RPMI8226 (cell line): ENCODE measurements at regions not wholly inside any gene's neighbourhood (a gene's known extent, or its start where the extent isn't known, plus 50 kb on each side); places are given as distances from the start of the nearest gene placed in this dataset.
"Not testable (repeated sequence)": the region's sequence is repeated elsewhere in the genome, so short reads cannot be mapped to it uniquely, and the experiment has no call there.

Experiments used
- DNase-seq: peaks from one replicate; pipeline ENCODE4 v3.0.0-alpha.2; 2015

- DNase-seq = no peak
Measured at GRCh38 chr2:225781145-225781544, 381.6 kb downstream of the NYAP2 start.

- no peak for DNase-seq
Measured at GRCh38 chr2:225779829-225780228, 380.3 kb downstream of the NYAP2 start.

DNA sequence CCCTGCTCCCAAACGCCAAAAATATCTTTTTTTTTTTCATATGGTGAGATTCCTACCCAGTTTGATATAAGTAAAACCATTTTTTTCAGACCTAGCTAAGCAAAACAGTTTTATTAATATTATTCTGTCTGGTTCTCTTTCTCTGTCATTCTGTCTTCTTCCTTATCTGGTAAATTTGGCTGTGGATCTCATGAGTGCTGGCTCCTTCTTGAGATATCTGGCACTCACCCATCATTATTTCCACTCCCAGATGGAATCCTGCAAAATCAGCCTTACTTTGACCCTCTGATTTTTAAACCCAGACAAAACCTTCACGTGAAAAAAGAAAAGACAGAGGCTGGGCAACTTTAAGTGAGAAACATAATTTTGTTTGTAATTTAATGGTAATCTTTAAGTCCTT is 373.6 kb downstream of the NYAP2 start:
- DNase-seq = no peak

- no peak for DNase-seq
Measured at GRCh38 chr2:225771701-225772100, 372.2 kb downstream of the NYAP2 start.

- DNase-seq = no peak
Measured at GRCh38 chr2:225768741-225769140, 369.2 kb downstream of the NYAP2 start.

- no peak for DNase-seq
Measured at GRCh38 chr2:225766431-225766830, 366.9 kb downstream of the NYAP2 start.

- no peak for DNase-seq
Measured at GRCh38 chr2:225765820-225766219, 366.3 kb downstream of the NYAP2 start.

- no peak for DNase-seq
Measured at GRCh38 chr2:225764346-225764745, 364.8 kb downstream of the NYAP2 start.

- DNase-seq = no peak
Measured at GRCh38 chr2:225763711-225764110, 364.2 kb downstream of the NYAP2 start.

GRCh38 chr2:225761396-225761795 is 361.9 kb downstream of the NYAP2 start:
- DNase-seq = no peak

- no peak for DNase-seq
Measured at GRCh38 chr2:225757248-225757647, 357.7 kb downstream of the NYAP2 start.

- no peak for DNase-seq
Measured at GRCh38 chr2:225756198-225756597, 356.7 kb downstream of the NYAP2 start.

GRCh38 chr2:225748609-225749008 is 349.1 kb downstream of the NYAP2 start:
- DNase-seq = no peak

DNA sequence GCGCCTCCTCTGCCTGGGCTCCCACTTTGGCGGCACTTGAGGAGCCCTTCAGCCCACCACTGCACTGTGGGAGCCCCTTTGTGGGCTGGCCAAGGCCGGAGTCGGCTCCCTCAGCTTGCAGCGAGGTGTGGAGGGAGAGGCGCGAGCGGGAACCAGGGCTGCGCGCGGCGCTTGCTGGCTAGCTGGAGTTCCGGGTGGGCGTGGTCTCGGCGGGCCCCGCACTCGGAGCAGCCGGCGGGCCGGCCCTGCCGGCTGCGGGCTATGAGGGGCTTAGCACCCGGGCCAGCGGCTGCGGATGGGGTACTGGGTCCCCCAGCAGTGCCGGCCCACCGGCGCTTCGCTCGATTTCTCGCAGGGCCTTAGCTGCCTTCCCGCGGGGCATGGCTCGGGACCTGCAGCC is 344.5 kb downstream of the NYAP2 start:
- not testable (repeated sequence) for DNase-seq

DNA sequence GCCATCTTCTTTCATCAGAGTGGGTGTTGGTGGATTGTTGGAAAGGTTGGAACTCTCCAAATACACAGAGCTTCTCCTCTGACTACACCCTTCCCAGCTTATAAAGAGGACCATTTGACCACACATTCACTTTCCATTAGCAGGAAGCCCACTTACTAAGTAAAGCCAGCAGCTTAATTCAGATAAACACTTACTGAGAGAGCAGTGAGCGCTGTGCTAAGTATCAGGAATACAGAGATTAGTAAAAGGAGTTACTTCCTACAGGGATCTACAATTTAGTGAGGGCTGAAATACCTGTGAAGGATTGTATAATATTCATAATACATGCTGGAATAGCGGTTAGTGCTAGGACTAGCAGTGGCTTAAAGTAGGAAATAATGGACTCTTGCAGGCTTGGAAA is 343.0 kb downstream of the NYAP2 start:
- DNase-seq = no peak

GRCh38 chr2:225740086-225740485 is 340.6 kb downstream of the NYAP2 start:
- DNase-seq = no peak

DNA sequence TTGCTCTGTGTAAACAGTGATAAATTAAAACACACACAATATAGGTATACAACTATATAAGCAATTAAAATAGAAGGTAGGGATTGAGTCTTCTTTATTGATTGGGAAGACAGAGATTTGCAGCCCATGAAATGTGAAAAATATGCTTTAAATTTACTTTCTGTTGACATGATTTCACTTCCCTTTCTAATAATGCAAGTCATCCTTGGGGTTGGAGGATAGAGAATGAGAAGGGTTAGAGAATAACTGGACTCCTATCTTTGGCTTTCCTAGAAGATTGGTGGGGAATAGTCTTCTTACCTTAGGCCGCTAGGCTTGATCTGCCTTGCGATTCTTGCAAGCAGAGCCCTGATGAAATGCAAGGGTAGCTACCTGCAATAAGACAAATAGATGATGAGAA is 339.8 kb downstream of the NYAP2 start:
- DNase-seq = no peak

- no peak for DNase-seq
Measured at GRCh38 chr2:225738735-225739134, 339.2 kb downstream of the NYAP2 start.

GRCh38 chr2:225737556-225737955 is 338.0 kb downstream of the NYAP2 start:
- DNase-seq = no peak

GRCh38 chr2:225735844-225736243 is 336.3 kb downstream of the NYAP2 start:
- DNase-seq = no peak

DNA sequence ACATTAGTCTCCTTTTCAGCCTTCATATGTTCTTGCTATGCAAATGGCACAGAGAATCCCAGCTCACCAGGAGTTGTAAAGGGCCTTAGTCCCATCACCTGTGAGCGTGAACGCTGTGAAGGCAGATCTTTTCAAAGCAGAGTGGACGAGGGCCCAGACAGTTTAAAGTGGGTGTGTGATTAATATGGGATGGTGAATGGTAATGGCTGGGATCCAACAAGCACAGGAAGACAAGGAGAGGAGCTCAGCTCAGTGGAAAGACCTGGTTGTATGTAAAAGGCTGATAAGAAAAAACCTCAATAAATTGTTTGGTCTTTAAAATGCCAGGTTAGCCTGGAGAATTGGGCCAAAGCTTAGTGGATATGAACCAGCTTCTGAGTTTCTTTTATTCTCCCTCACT is 326.2 kb downstream of the NYAP2 start:
- no peak for DNase-seq
